Keratinocyte (primary cell): ENCODE measurements at regions not wholly inside any gene's neighbourhood (a gene's known extent, or its start where the extent isn't known, plus 50 kb on each side); places are given as distances from the start of the nearest gene placed in this dataset.

Experiments used
- DNase-seq: peaks from one replicate; pipeline ENCODE4 v3.0.0-alpha.2; 2011; ENCODE audit warnings: low read depth, missing footprints, low spot score
- FAIRE-seq: peaks from 2 replicates; lab custom pipeline; 2011; peaks lifted over from hg19 to GRCh38; lab: Jason Lieb, UNC
- H2AFZ ChIP-seq: 2 replicates; pipeline ENCODE4 v1.6.0; 2012; ENCODE audit warnings: low read length, control low read depth, inconsistent platforms; ENCODE audit not compliant: control insufficient read depth
- H3K27ac ChIP-seq: 2 replicates; pipeline ENCODE4 v1.5.1; 2011; ENCODE audit warnings: low read length; ENCODE audit not compliant: control insufficient read depth, insufficient read depth
- H3K27me3 ChIP-seq: 3 replicates; pipeline ENCODE4 v1.6.0; 2011; ENCODE audit warnings: low read length; ENCODE audit not compliant: control insufficient read depth, insufficient read depth; ENCODE audit errors: extremely low read depth
- H3K36me3 ChIP-seq, 2 experiments: 2 replicates in 1 of 2; 3 replicates in 1 of 2; pipeline ENCODE4 v1.5.1; 2011; ENCODE audit warnings: low read length in 2 of 2, mild to moderate bottlenecking in 1 of 2; ENCODE audit not compliant: control insufficient read depth in 2 of 2, insufficient read depth in 2 of 2; ENCODE audit errors: extremely low read depth in 1 of 2
- H3K4me1 ChIP-seq: 3 replicates; pipeline ENCODE4 v1.5.1; 2011; ENCODE audit warnings: low read length; ENCODE audit not compliant: control insufficient read depth, insufficient read depth; ENCODE audit errors: extremely low read depth
- H3K4me2 ChIP-seq: 3 replicates; pipeline ENCODE4 v1.6.0; 2011; ENCODE audit warnings: low read depth, low read length; ENCODE audit not compliant: control insufficient read depth, insufficient read depth; ENCODE audit errors: extremely low read depth
- H3K4me3 ChIP-seq, 3 experiments: fragments of 200-600 bp in 1 of 3; sonication (generic) in 1 of 3; 2 replicates in 2 of 3; 3 replicates in 1 of 3; pipeline ENCODE4 v1.5.1; 2011 to 2016; ENCODE audit warnings: low read length in 3 of 3, mild to moderate bottlenecking in 3 of 3, control low read depth in 2 of 3, inconsistent platforms in 1 of 3, low read depth in 1 of 3, mixed read lengths in 1 of 3, mixed run types in 1 of 3, moderate library complexity in 1 of 3; ENCODE audit not compliant: control insufficient read depth in 2 of 3, insufficient read depth in 2 of 3; ENCODE audit errors: extremely low read depth in 1 of 3
- H3K79me2 ChIP-seq: 2 replicates; pipeline ENCODE4 v1.6.0; 2012; ENCODE audit warnings: low read length; ENCODE audit not compliant: control insufficient read depth, insufficient read depth
- H3K9ac ChIP-seq: 3 replicates; pipeline ENCODE4 v1.6.0; 2011; ENCODE audit warnings: low read length; ENCODE audit not compliant: control insufficient read depth, insufficient read depth; ENCODE audit errors: extremely low read depth
- H3K9me1 ChIP-seq: 3 replicates; pipeline ENCODE4 v1.6.0; 2011; ENCODE audit warnings: low read length; ENCODE audit not compliant: control insufficient read depth, insufficient read depth; ENCODE audit errors: extremely low read depth
- H3K9me3 ChIP-seq: 2 replicates; pipeline ENCODE4 v1.5.1; 2012; ENCODE audit warnings: low read depth, low read length; ENCODE audit not compliant: control insufficient read depth
- H4K20me1 ChIP-seq: 3 replicates; pipeline ENCODE4 v1.6.0; 2011; ENCODE audit warnings: low read length; ENCODE audit not compliant: control insufficient read depth, insufficient read depth; ENCODE audit errors: extremely low read depth
- EZH2 ChIP-seq: IDR thresholded peaks from one replicate; pipeline ENCODE4 v1.6.1; 2012; ENCODE audit warnings: inconsistent platforms, mild to moderate bottlenecking, low read length, moderate library complexity
- dilution Hi-C: fragments of 300-500 bp; cut with MboI; formaldehyde crosslinking; loops from one replicate; pipeline ENCODE4 v1.7.0; 2020; ENCODE audit warnings: low sequenced_read_pairs; ENCODE audit not compliant: extremely low pct_ligation_motif_present
- TF ChIP-seq, protein P1 (sequence below), 3 experiments: IDR thresholded peaks in 1 of 3; conservative IDR thresholded peaks in 1 of 3; optimal IDR thresholded peaks in 1 of 3; 2 replicates in 2 of 3; 3 replicates in 1 of 3; pipeline versions ENCODE3 to v1.5.1; 2011; ENCODE audit warnings: low read length in 3 of 3, mild to moderate bottlenecking in 3 of 3, moderate library complexity in 2 of 3, control low read depth in 1 of 3, inconsistent platforms in 1 of 3; ENCODE audit not compliant: insufficient read depth in 2 of 3; ENCODE audit errors: extremely low read depth in 1 of 3

DNA sequence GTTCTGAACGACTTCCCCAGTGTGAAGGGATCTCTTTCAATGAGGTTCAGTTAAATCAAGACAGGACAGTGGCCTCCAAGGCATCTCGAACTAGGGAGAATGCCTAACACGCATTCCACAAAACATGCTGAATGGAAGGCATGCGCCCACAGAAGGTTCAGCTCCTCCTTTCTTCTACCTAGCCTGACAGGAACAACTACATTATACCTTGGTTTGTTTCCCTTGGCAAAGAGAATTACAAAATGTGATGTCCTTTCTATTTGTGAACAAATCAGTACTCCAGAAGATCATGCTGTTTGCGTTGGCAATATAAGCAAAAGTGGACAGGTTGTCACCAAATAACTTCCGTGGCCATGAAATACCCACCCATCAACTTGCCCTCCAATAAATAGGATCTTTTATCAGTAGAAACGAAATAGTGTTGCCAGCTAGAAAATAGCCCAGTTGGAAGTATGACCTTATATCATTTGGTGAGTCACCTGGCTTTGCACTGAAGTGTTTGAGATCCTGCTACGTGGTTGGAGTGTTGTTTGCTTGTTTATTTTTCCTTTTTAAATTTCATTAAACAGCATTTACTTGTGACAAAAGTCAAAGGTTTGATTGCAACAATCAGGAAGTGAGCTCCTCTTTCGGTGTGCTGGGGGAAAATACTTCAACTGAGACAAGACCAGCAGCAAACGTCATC is 117.0 kb upstream of the FAM204A start:
- no peaks in the 10 kb centered on the region for H4K20me1 ChIP-seq
- no peaks in the 10 kb centered on the region for H3K36me3 ChIP-seq
- no peak overlapping the region for H3K27ac ChIP-seq
- TF ChIP-seq, protein P1, sequence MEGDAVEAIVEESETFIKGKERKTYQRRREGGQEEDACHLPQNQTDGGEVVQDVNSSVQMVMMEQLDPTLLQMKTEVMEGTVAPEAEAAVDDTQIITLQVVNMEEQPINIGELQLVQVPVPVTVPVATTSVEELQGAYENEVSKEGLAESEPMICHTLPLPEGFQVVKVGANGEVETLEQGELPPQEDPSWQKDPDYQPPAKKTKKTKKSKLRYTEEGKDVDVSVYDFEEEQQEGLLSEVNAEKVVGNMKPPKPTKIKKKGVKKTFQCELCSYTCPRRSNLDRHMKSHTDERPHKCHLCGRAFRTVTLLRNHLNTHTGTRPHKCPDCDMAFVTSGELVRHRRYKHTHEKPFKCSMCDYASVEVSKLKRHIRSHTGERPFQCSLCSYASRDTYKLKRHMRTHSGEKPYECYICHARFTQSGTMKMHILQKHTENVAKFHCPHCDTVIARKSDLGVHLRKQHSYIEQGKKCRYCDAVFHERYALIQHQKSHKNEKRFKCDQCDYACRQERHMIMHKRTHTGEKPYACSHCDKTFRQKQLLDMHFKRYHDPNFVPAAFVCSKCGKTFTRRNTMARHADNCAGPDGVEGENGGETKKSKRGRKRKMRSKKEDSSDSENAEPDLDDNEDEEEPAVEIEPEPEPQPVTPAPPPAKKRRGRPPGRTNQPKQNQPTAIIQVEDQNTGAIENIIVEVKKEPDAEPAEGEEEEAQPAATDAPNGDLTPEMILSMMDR (optimal IDR thresholded peaks at IDR 0.05 in 1 of 3, IDR thresholded peaks at IDR 0.05 in 1 of 3, conservative IDR thresholded peaks at IDR 0.05 in 1 of 3; ENCODE audit: extremely low read depth in 1 of 3, insufficient read depth in 2 of 3, low read length in 3 of 3): no peak
- TF ChIP-seq EZH2: no peak
- no peaks in the 10 kb centered on the region for H3K27me3 ChIP-seq
- DNase-seq (no peak), FAIRE-seq (no peak)
- peaks cover 5% of the 10 kb centered on the region for H3K4me1 ChIP-seq
- dilution Hi-C loops: no loop called here
- no peak overlapping the region for H3K9ac ChIP-seq
- no peaks in the 10 kb centered on the region for H3K9me1 ChIP-seq
- H3K79me2 ChIP-seq: no peaks in the 10 kb centered on the region
- H3K4me2 ChIP-seq: peak overlapping the region; percentile 33
- H2AFZ ChIP-seq: peak overlapping the region; percentile 62
- no peak overlapping the region for H3K4me3 ChIP-seq
- no peaks in the 10 kb centered on the region for H3K9me3 ChIP-seq

- Histone ChIP-seq H3K4me1 (peaks cover 5% of the 10 kb centered on the region), H3K9me3 (no peaks in the 10 kb centered on the region), H3K36me3 (no peaks in the 10 kb centered on the region), H3K27ac (no peak overlapping the region), H3K27me3 (no peaks in the 10 kb centered on the region), H3K9ac (no peak overlapping the region), H3K79me2 (no peaks in the 10 kb centered on the region), H3K9me1 (no peaks in the 10 kb centered on the region), H3K4me2 (no peak overlapping the region), H4K20me1 (no peaks in the 10 kb centered on the region), H3K4me3 (no peak overlapping the region), H2AFZ (no peak overlapping the region)
- DNase-seq (no peak), FAIRE-seq (no peak)
- dilution Hi-C loops: no loop called here
- no peak for TF ChIP-seq EZH2
- TF ChIP-seq, protein P1 (optimal IDR thresholded peaks at IDR 0.05 in 1 of 3, IDR thresholded peaks at IDR 0.05 in 1 of 3, conservative IDR thresholded peaks at IDR 0.05 in 1 of 3; ENCODE audit: extremely low read depth in 1 of 3, insufficient read depth in 2 of 3, low read length in 3 of 3): no peak
These were observed 115.8 kb upstream of the FAM204A start for GRCh38 chr10:118457824-118458428.
